ENCODE measurements at regions not wholly inside any gene's neighbourhood (a gene's known extent, or its start where the extent isn't known, plus 50 kb on each side); places are given as distances from the start of the nearest gene placed in this dataset.

DNA sequence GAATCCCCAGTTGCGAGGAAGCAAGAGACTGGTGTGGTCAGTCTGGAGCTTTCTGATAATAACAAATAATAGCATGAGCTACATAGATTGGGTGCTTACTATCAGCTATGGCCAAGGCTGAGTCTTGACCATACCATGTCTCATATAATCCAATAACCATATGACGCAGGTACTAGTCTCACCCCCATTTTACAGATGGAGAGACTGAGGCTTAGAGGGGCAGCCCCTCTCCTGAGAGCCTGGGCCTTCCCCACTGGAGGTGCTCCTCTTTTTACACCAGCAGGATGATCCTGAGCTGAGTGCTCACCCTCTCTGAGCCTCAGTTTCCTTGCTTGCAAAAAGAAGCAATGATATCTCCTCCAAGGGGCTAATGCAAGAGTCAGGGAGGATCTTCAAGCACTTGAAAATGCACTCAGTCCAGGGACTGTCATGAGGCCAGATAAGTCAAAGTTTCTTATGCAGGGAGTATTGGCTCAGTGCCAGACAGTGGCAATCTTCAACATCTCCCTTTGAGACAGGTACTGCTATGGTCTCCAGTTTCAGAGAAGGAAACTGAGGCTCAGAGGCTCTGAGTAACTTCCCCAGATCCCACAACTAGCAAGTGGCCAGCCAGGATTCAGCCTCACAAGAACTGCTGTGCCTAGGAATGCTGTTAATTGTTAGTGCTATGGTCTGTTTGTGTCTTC is 149.7 kb downstream of the TFCP2L1 start:
- Mint-ChIP-seq H3K27ac (no peak overlapping the region), H3K9me3 (ENCODE audit: low read depth) (no peaks in the 10 kb centered on the region), H3K4me1 (ENCODE audit: low read depth) (no peaks in the 10 kb centered on the region), H3K36me3 (ENCODE audit: insufficient read depth) (no peaks in the 10 kb centered on the region), H3K4me3 (ENCODE audit: low read depth) (no peak overlapping the region), H3K27me3 (peaks cover 24% of the 10 kb centered on the region)
- DNase-seq (ENCODE audit: low spot score, unreplicated experiment): no peak
- no peak for TF ChIP-seq CTCF (IDR thresholded peaks at IDR 0.05; ENCODE audit: unreplicated experiment)

DNA sequence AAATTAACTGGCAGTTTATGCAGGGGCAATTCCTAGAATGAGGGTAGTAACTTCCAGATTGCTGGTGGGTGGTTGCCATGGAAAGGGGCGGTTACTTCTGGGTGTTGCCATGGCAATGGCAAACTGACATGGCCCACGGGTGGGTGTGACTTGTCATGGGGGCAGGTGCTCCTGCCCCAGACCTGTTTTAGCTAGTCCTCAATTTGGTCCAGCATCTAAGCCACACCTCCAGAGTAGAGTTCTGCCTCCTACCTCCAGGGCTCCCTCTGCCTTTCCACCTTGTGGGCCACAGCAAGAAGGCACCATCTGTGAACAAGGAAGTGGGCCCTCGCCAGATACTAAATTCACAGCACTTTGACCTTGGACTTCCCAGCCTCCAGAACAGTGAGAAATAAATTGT is 148.7 kb downstream of the TFCP2L1 start:
- Mint-ChIP-seq H3K9me3 (ENCODE audit: low read depth) (no peaks in the 10 kb centered on the region), H3K4me3 (ENCODE audit: low read depth) (no peak overlapping the region), H3K27me3 (peaks cover 22% of the 10 kb centered on the region), H3K36me3 (ENCODE audit: insufficient read depth) (no peaks in the 10 kb centered on the region), H3K27ac (no peak overlapping the region), H3K4me1 (ENCODE audit: low read depth) (no peaks in the 10 kb centered on the region)
- TF ChIP-seq CTCF (IDR thresholded peaks at IDR 0.05; ENCODE audit: unreplicated experiment): no peak
- DNase-seq (ENCODE audit: low spot score, unreplicated experiment): no peak

- no peaks in the 10 kb centered on the region for H3K4me1 Mint-ChIP-seq (ENCODE audit: low read depth)
- no peaks in the 10 kb centered on the region for H3K9me3 Mint-ChIP-seq (ENCODE audit: low read depth)
- no peak overlapping the region for H3K27ac Mint-ChIP-seq
- no peaks in the 10 kb centered on the region for H3K36me3 Mint-ChIP-seq (ENCODE audit: insufficient read depth)
- no peak for TF ChIP-seq CTCF (IDR thresholded peaks at IDR 0.05; ENCODE audit: unreplicated experiment)
- H3K4me3 Mint-ChIP-seq (ENCODE audit: low read depth): no peak overlapping the region
- no peak for DNase-seq (ENCODE audit: low spot score, unreplicated experiment)
- H3K27me3 Mint-ChIP-seq: peaks cover 15% of the 10 kb centered on the region
Observed at GRCh38 chr2:121137571-121137970, 147.4 kb downstream of the TFCP2L1 start.

- DNase-seq (ENCODE audit: low spot score, unreplicated experiment): no peak
- Mint-ChIP-seq H3K4me1 (ENCODE audit: low read depth) (peaks cover 1% of the 10 kb centered on the region), H3K36me3 (ENCODE audit: insufficient read depth) (no peaks in the 10 kb centered on the region), H3K27ac (no peak overlapping the region), H3K4me3 (ENCODE audit: low read depth) (no peak overlapping the region), H3K27me3 (peaks cover 12% of the 10 kb centered on the region), H3K9me3 (ENCODE audit: low read depth) (no peaks in the 10 kb centered on the region)
- TF ChIP-seq CTCF (IDR thresholded peaks at IDR 0.05; ENCODE audit: unreplicated experiment): no peak
Observed at GRCh38 chr2:121140734-121141133, 144.3 kb downstream of the TFCP2L1 start.

GRCh38 chr2:121142452-121142851 is 142.6 kb downstream of the TFCP2L1 start:
- Mint-ChIP-seq H3K36me3 (ENCODE audit: insufficient read depth) (no peaks in the 10 kb centered on the region), H3K27ac (no peak overlapping the region)

More at GRCh38 chr2:121142452-121142851, 142.6 kb downstream of the TFCP2L1 start:
- H3K27me3 Mint-ChIP-seq: peaks cover 10% of the 10 kb centered on the region
- H3K9me3 Mint-ChIP-seq (ENCODE audit: low read depth): no peaks in the 10 kb centered on the region
- H3K4me1 Mint-ChIP-seq (ENCODE audit: low read depth): peaks cover 1% of the 10 kb centered on the region
- DNase-seq (ENCODE audit: low spot score, unreplicated experiment): no peak
- no peak overlapping the region for H3K4me3 Mint-ChIP-seq (ENCODE audit: low read depth)
- TF ChIP-seq CTCF (IDR thresholded peaks at IDR 0.05; ENCODE audit: unreplicated experiment): no peak
